HG03565 (cell line): ENCODE measurements at regions not wholly inside any gene's neighbourhood (a gene's known extent, or its start where the extent isn't known, plus 50 kb on each side); places are given as distances from the start of the nearest gene placed in this dataset.
"Not testable (repeated sequence)": the region's sequence is repeated elsewhere in the genome, so short reads cannot be mapped to it uniquely, and the experiment has no call there.

ENCODE experiments used
- ATAC-seq: cut with Tn5 transposase; IDR thresholded peaks from one replicate; pipeline ENCODE4 v1.9.1; 2021; ENCODE audit warnings: mild to moderate bottlenecking, moderate library complexity; ENCODE audit not compliant: unreplicated experiment

DNA sequence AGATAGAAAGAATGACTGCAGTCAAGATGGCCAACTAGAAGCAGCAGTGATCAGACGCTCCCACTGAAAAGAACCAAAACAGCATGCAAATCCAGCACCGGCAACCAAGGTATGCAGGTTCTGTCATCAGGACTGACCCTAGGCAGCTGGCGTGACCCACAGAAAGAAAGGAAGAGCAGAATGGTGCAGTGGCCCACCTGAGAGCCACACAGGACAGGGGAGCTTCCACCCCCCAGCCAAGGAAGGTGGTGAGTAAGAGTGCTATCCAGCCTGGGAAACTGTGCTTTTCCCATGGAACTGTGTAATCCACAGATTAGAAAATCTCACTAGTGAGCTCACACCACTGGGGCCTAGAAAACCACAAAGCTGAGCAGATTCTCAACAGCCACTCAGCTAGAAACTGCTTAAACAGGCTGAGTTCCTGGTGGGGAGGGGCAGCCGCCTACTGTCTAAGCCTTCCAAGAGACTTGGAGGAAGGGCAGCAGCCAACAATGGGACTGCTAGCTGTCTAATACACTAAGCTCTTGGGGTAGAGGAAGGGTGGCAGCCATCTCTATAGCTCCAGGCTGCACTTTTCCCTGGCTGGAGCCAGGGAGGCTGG lies 127.9 kb downstream of the EVA1A start:
- peak; percentile 75 for ATAC-seq

GRCh38 chr2:75431763-75432162 lies 129.0 kb downstream of the EVA1A start:
- peak; percentile 57 for ATAC-seq

DNA sequence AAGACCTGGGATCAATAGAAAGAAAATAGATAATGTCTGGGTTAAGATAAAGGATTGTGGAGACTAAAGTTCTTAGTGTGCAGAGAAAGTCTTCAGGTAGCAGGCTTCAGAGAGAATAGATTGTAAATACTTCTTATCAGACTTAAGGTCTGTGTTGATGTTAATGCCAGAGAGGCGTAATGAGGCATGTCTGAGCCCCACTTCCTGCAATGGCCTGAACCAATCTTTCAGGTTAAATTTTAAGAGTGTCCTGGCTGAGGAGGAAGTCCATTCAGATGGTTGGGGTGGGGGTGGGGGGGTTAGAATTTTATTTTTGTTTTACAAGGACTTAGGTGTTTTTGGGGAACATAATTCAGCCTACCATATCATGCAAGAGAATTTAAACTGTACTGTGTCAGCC lies 129.5 kb downstream of the EVA1A start:
- ATAC-seq: no peak

- not testable (repeated sequence) for ATAC-seq
Measured at GRCh38 chr2:75430449-75430848, 130.3 kb downstream of the EVA1A start.

DNA sequence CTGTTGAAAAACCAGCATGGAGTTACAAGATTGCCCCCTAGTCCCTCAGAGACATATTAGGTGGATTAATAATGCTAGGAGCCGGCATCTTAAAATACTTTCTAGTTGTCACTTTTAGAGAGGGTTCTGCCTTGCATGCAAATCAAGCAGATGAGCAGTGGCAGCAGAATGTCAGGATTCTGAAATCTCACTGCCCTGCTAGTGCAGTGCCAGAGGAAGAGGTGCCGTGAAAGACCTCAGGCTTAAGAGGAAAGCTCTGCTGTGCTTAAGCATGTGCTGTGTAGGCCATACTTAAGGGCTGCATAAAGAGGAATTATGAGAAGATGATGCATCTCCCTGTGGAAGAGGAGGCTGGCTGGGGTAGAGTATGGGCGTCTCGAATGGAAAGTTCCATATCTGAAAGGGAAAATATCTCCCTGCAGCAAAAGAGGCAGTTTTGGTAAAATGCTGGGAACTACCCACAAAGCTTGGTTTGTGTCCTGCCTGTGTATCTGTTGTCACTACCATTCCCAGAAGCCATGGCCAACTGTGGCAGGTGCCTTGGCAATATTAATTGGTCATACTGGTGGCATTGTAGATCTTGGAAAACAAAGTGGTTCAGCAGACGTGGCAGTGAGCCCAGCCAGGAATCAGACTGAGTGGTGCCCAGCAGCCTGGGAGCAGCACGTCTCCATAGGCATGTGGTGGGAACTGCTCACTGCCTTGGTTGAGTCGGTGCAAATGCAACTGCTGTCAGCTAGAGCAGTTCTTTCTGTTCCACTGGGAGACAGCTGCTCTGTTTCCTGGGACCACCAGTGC lies 131.9 kb downstream of the EVA1A start:
- no peak for ATAC-seq

- ATAC-seq: no peak
Measured at GRCh38 chr2:75428060-75428459, 132.7 kb downstream of the EVA1A start.

DNA sequence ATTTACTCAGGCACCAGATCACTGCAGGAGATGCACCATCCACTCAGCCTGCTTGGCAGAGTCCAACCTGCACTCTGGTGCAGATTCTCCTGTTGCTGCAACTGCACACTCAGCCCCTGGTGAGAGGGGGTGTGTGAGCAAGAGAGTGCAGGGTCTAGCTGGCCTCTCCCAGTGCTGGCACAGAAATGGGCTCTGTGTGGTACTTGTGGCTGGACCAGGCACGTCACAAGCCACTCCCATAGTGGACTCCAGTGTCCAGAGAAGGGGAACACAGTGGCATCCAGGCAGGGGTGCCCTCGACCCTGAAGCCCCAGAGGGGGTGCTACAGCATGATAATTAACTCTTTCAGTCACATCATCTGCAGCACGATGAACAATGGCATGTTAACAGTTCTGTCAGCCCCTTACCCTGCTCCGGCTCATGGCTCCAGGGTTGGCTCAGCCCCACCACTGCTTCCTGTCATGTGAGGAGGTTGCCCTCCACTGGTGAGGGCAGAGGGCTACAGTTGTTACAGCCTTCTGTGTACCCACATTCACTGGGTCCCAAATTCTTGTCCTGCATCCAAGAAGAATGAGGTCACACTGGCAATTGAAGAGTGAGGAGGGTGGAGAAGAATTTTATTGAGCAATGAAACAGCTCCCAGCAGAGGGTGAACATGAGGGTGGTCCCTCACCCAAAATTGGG lies 135.7 kb downstream of the EVA1A start:
- no peak for ATAC-seq

DNA sequence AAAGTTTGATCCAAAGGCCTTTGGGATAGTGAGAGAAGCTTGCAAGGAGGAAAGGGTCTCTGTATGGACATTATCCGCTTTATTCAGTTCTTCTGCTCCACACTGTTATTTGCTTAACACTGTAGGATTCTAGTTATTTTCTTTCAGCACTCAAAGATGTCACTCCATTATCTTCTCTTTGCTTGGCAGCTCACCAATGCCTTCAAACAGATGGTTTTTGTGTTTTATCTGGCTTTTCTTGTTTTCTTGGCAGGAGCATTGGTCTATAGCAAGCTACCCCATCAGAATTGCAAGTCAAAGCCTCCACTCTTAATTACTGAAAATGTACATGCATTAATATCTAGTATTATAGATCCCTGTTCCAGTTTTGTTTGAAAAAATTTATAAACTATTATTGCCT lies 138.8 kb downstream of the EVA1A start:
- no peak for ATAC-seq

DNA sequence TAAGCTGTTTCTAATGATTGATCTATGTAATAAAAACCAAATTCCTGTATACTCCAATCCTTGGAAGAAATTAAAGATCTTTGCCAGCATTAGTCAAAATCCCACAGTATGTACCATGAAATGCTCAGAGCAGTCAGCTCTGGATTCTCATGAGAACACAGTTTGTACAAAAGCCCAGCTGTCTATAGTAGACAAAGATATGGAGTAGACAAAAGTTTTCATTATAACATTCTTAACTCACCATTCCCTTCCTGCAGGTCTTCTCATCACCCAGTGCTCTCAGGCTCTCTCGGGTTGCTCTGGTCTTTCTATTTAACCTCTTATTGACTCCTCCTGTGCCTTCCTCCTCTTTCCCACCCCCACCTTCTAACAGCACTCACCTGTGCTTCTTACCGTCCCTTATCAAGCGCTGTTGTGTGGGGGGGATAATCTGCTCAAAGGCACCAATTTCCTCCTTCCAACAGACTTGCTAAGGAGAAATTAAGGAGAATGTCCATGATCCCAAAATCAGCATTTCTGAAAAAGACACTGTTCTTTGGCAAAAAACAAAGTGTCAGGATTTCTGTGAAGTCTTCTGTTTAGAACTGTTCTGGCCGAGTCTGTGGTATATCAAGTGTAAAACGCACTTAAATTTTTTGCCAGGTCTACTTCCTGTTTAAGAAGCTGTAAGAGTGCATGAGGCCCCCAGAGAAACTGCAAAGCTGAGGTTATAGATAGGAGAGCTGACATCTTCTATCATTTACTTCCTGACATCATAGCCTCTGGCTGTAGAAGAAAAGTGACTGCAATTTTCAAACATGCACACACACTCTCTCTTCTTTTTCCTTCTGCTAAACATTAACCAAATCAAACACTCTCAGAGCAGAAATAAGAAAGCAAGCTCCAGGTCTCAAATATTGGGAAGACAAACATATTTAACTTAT lies 144.1 kb downstream of the EVA1A start:
- ATAC-seq: peak; percentile 74

- ATAC-seq: no peak
Measured at GRCh38 chr2:75415731-75416130, 145.0 kb downstream of the EVA1A start.

DNA sequence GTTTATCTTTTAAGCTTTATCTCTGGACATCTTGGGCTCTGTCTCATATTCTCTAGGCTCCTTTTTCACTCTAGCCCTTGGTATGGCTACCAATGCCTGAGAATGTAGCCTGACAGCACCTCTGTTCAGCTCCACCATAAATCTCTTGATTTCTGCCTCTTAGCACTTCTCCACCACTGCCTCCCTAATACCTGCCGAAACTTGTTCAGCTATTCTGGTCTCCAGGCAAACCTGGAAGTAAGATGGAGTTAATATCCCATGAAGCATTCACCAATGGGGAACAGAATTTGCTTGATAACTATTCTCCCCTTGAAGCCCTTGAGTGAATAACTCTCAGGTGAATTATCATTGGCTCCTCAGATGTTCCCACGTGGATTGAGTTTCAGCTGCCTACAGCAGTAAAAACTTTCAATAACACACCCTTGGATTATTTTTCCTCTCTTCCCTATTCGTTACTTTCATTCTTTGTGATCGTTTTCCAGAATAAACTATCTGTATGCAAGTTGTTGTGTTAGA lies 145.6 kb downstream of the EVA1A start:
- no peak for ATAC-seq

GRCh38 chr2:75411574-75411973 lies 149.2 kb downstream of the EVA1A start:
- no peak for ATAC-seq

- no peak for ATAC-seq
Measured at GRCh38 chr2:75410702-75411101, 150.0 kb downstream of the EVA1A start.

DNA sequence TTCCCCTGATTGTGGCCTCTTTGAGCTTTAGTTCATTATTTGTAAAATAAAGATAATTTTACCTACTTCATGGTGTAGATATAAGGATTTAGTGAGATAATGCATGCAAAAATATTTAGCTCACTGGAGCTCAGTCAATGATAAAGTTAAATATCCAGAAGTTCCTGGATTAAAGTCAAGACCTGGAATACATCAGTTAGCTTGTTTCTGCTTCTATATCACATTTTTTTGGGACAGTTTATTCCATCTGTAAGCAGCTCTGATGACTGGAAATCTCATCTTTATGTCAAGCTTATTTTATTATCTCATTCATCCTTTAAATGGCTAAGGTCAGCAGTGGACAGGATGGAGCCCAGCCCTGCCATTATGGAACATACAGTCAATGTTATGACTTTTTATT lies 152.0 kb downstream of the EVA1A start:
- ATAC-seq: no peak

DNA sequence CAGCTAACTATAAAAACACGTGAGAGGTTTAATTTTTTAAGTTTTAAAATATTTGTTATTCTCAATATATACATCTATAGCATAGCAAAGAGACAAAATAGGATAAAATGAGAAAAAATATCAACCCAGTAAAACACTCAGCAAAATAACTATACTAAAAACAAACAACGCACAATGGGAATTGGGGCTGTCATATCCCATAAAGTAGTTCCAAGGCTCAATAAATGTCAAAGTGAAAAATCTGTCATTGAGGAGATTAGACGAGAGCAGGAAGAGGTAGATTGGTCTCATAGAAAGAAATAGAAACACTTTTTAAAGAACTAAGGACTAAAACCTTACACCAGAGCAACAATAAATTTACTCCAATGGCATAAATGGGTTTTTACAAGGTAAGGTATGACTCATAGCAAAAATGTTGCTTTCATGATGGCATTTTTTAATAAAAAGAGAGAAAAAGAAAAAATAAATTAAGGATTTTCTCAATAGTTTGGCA lies 153.7 kb downstream of the EVA1A start:
- no peak for ATAC-seq

DNA sequence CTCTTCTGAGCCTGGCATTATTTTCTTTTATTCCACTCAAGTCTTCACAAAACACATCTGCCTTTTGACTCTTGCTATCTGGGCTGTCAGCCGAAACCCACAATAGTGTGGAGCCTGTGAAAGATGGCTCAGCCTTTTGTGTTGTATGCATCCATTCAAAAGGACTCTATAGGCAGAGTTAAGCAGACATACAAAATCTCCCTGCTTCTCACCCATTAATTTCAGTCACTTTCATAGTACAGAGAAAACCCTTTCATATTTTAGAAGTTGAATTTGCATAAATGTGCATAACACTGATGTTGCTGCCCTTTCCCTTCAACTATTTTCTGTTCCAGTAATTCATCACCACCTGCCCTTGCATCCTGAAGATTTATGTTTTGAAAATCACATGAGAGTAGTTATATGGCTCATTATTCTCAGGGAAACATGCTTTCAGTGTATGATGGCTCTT lies 154.6 kb downstream of the EVA1A start:
- ATAC-seq: no peak

- no peak for ATAC-seq
Measured at GRCh38 chr2:75405000-75405399, 155.7 kb downstream of the EVA1A start.

GRCh38 chr2:75403991-75404428 lies 156.7 kb downstream of the EVA1A start:
- peak; percentile 69 for ATAC-seq

- ATAC-seq: no peak
Measured at GRCh38 chr2:75396314-75396713, 164.4 kb downstream of the EVA1A start.

GRCh38 chr2:75394764-75395163 lies 166.0 kb downstream of the EVA1A start:
- ATAC-seq: not testable (repeated sequence)
